GM13977 (cell line): ENCODE measurements at regions not wholly inside any gene's neighbourhood (a gene's known extent, or its start where the extent isn't known, plus 50 kb on each side); places are given as distances from the start of the nearest gene placed in this dataset.

Experiments used
- DNase-seq: peaks from one replicate; pipeline ENCODE4 v3.0.0; 2012; ENCODE audit warnings: low spot score
- CTCF ChIP-seq: IDR thresholded peaks from 2 replicates; pipeline ENCODE4 v1.5.1; 2012; ENCODE audit warnings: mild to moderate bottlenecking, control low read depth; ENCODE audit not compliant: insufficient read depth; ENCODE audit errors: extremely low read depth, missing control alignments
- in situ Hi-C: fragments of 300-500 bp; cut with MboI; formaldehyde crosslinking; loops from one replicate; pipeline ENCODE4 v1.12.0; 2022; ENCODE audit warnings: low sequenced_read_pairs, low pct_unique_long_range_greater_than_20kb, mixed read lengths, inconsistent platforms; ENCODE audit not compliant: unreplicated experiment

DNA sequence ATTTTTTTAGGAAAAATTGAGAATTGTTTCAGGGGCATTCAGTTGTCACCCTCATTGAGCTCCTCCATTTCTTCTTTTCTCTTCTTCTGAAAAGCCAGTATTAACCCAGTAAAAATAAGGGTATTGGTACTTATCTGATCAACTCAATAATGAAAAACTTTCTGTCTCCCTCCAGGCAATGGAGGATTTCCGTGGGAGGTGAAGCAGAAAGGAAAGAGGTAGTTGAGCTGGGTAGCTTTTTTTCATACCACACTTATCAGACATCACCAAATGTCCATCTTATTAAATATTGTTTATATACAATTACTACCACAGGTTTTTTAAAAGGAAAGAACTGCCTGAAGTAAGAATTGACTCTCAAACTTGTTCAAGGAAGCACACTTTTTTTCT lies 731.1 kb upstream of the ZNF608 start:
- in situ Hi-C loops: no loop called here
- DNase-seq: no peak
- no peak for TF ChIP-seq CTCF

DNA sequence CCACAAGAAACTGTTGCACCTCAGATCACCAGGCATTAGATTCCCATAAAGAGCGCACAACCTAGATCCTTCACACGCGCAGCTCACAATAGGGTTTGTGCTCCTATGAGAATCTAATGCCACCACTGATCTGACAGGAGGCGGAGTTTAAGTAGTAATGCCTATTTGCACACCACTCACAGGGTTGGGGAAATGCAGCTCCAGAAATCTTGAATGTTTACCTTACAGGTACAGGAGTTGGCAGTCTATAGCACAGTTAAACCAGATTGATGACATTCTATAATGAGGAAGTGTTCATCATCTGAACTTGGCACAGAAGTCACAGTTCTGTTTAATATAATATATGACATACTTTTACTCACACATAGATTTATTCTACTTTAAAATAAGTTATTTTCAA lies 732.2 kb upstream of the ZNF608 start:
- in situ Hi-C loops: no loop called here
- no peak for DNase-seq
- TF ChIP-seq CTCF: no peak

DNA sequence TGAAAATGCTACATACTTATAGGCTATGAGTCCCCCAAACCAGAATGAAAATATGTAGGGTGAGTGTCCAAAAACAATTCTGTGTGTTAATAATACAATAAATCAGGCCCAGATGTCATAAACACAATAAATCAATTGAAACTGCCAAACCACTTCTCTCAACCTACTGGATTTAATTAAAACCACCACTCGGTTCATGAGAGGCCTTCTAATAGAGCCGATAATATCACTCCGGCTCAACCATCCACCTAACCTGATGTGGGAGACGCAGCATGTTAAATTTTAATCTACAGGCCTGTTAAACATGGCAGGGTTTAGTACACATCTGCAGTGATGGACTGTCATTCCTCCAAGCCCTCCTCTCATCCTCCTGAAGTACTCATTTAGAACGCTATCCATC lies 734.5 kb upstream of the ZNF608 start:
- no peak for DNase-seq
- no peak for TF ChIP-seq CTCF
- in situ Hi-C loops: no loop called here

GRCh38 chr5:125481506-125482465 lies 735.3 kb upstream of the ZNF608 start:
- in situ Hi-C loops: no loop called here
- TF ChIP-seq CTCF: no peak
- no peak for DNase-seq

DNA sequence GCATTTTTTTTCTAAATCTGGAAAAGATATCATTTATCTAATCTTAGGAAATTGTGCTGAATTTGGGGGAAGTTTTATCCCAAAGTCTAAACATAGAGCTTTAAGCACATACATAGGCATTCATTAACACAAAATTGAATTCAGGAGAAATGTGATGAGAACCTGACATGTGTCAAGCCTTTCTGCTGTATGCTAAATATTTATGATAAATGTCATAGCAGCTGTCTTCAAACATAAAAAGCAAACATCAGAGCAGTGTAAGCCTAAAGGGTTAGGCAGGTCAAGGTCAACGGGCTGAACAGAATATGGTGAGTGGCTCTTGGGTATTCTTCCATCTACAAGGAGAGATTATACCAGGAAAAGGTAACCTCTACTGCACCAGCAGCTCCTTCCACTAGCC lies 737.2 kb upstream of the ZNF608 start:
- in situ Hi-C loops: no loop called here
- no peak for TF ChIP-seq CTCF
- DNase-seq: no peak

- in situ Hi-C loops: no loop called here
- no peak for DNase-seq
- no peak for TF ChIP-seq CTCF
Observed at GRCh38 chr5:125484272-125484741, 737.9 kb upstream of the ZNF608 start.
